ENCODE measurements at regions not wholly inside any gene's neighbourhood (a gene's known extent, or its start where the extent isn't known, plus 50 kb on each side); places are given as distances from the start of the nearest gene placed in this dataset.

GRCh38 chr13:86882107-86882506 lies 789.1 kb upstream of the SLITRK5 start:
- TF ChIP-seq ZNF384 (IDR thresholded peaks at IDR 0.05): no peak
- TF ChIP-seq SUZ12 (IDR thresholded peaks at IDR 0.05): no peak
- TF ChIP-seq ELF4 (IDR thresholded peaks at IDR 0.05): no peak
- TF ChIP-seq LEF1 (IDR thresholded peaks at IDR 0.05; ENCODE audit: borderline replicate concordance): no peak
- no peak for TF ChIP-seq FOXK2 (IDR thresholded peaks at IDR 0.05)
- TF ChIP-seq SP1 (IDR thresholded peaks at IDR 0.05): no peak
- TF ChIP-seq BHLHE40 (IDR thresholded peaks at IDR 0.05; ENCODE audit: borderline replicate concordance): no peak
- no peak for TF ChIP-seq FOXM1 (IDR thresholded peaks at IDR 0.05; ENCODE audit: borderline replicate concordance)
- no peak for TF ChIP-seq ARNT (IDR thresholded peaks at IDR 0.05)
- TF ChIP-seq FOXA1 (IDR thresholded peaks at IDR 0.05): no peak
